HG02970 (cell line): ENCODE measurements at regions not wholly inside any gene's neighbourhood (a gene's known extent, or its start where the extent isn't known, plus 50 kb on each side); places are given as distances from the start of the nearest gene placed in this dataset.
A peak's percentile ranks its signal among the peaks of the same experiment; 100 is the strongest.
"Not testable (repeated sequence)": the region's sequence is repeated elsewhere in the genome, so short reads cannot be mapped to it uniquely, and the experiment has no call there.

Experiments
- ATAC-seq: cut with Tn5 transposase; IDR thresholded peaks from one replicate; pipeline ENCODE4 v1.9.1; 2021; ENCODE audit warnings: mild to moderate bottlenecking, moderate library complexity, moderate number of reproducible peaks; ENCODE audit not compliant: unreplicated experiment, low FRiP score

DNA sequence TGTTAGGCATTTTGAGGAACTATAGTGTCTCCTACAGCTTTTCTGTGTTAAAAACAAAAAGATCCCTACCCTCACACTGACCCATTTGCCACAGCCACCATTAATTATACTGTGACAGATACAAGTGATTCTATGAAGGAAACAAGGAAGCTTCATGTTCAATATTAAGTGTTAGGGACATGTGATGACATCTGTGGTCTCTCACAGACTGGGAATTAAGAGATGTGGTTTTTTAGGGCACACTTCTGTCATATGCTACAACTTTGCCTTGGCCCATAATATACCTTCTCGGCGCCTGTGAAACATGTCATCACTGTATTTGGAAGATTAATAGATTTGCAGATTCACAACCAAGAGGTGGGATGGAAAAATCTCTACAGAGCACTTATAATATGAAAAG is 102.9 kb upstream of the TCF21 start:
- ATAC-seq: no peak

DNA sequence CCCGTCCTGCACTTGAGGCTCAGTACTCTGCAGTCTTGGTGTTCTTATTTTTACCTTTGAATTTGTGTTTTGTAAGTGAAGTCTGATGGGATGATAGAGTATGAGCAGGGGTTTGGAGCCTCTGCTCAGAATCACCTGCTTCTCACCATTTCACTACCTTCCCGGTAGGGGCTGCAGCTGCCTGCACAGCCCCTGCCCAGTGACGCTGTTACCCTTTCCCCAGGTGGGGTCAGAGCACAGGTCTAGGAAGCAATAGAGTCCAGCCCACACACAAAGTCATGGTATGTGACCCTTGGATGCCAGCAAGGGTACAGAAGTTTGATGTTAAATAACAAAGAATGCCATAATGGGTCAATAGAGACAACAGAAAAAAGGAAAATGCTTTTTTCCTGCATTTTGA is 101.8 kb upstream of the TCF21 start:
- ATAC-seq: no peak

DNA sequence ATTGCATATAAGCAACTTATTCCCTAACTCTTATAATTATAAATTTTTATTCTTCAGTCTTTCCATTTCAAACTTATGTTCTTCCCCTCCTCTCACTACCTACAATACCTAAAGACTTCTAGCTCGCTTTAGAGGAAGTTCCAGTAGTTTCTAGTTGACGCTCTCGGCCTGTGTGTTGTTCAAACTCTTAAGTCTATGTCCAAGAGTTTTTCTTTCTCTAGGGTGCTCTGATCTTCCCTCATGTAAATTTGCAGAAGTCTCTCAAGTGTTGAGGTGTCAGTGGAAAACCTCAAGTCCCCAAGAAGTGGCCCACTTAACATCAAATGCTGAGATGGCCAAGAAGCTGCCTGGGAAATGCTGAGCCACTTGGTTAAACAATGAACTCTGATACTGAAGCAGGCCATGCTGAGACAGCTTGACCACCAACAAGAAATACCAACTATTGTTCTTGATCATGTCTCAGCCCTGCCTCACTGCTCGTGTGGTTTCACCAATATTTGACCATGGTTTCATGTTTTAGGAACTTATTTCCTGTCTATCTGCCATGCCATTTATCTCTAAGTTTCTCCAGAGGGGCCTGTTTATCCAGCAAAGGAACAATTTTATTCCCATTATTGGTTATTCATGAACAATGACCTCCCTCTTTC is 100.9 kb upstream of the TCF21 start:
- no peak for ATAC-seq

DNA sequence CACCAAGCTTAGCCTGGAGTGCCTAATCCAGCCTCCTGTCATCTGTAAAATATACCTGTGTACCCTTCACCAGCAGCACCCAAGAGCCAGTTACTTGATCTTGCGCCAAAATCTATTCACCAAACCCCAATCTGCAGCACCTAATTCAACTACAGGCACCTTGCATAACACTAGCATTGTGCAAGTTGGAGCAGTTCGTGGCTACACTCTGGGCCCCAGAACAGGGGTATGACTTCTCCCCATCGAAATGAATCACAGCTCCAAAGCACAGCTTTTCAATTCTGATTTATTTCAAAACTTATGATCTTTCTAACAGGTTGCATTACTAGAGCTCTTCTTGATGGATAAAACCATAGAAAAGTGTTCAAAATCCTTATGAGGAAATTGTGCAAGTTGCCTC is 100.4 kb upstream of the TCF21 start:
- ATAC-seq: no peak

DNA sequence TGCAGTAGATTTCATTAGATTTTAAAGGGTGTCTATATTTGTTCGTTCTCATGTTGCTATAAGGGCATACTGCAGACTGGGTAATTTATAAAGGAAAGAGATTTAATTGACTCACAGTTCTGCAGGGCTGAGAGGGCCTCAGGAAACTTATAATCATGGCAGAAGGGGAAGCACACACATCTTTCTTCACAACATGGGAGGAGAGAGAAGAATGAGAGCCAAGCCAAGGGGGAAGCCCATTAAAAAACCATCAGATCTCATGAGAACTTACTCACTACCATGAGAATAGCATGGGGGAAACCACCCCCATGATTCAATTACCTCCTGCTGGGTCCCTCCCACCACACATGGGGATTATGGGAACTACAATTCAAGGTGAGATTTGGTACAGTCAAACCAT is 99.5 kb upstream of the TCF21 start:
- ATAC-seq: not testable (repeated sequence)

DNA sequence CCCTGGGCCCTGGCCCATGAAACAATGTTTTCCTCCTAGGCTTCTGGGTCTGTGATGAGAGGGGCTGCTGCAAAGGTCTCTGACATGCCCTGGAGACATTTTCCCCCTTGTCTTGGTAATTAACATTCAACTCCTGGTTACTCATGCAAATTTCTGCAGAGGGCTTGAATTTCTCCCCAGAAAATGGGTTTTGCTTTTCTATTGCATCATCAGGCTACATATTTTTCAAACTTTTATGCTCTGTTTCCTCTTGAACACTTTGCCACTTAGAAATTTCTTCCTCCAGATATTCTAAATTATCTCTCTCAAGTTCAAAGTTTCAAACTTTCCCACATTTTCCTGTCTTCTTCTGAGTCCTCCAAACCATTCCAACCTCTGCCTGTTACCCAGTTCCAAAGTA is 98.2 kb upstream of the TCF21 start:
- ATAC-seq: not testable (repeated sequence)

DNA sequence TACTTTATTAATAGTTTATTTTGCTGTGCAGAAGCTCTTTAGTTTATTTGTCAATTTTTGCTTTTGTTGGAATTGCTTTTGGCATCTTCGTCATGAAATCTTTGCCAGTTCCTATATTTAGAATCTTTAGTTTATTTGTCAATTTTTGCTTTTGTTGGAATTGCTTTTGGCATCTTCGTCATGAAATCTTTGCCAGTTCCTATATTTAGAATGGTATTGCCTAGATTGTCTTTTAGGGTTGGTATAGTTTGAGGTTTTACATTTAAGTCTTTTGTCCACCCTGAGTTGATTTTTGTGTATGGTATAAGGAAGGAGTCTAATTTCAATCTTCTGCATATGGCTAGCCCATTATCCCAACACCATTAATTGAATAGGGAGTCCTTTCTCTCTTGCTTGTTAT is 93.9 kb upstream of the TCF21 start:
- ATAC-seq: not testable (repeated sequence)

DNA sequence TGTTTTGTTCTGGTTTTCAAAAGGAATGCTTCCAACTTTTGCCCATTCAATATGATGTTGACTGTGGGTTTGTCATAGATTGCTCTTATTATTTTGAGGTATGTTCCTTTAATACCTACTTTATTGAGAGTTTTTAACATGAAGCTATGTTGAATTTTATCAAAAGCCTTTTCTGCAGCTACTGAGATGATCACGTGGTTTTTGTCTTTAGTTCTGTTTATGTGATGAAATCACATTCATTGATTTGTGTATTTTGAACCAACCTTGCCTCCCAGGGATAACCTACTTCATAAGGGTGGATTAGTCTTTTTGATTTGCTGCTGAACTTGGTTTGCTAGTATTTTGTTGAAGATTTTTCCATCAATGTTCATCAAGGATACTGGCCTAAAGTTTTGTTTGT is 92.7 kb upstream of the TCF21 start:
- no peak for ATAC-seq

DNA sequence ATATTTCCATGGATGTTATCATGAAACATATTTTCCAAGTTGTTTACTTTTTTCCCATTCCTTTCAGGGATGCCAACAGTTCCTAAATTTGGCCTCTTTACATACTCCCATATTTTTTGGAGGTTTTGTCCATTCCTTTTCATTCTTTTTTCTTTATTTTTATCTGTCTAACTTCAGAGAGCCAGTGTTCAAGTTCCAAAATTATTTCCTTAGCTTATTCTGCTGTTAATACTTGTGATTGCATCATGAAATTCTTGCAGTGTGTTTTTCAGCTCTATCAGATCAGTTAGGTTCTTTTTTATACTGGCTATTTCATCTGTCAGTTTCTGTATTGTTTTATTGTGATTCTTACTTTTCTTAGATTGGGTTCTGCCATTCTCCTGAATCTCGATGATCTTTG is 89.9 kb upstream of the TCF21 start:
- no peak for ATAC-seq

DNA sequence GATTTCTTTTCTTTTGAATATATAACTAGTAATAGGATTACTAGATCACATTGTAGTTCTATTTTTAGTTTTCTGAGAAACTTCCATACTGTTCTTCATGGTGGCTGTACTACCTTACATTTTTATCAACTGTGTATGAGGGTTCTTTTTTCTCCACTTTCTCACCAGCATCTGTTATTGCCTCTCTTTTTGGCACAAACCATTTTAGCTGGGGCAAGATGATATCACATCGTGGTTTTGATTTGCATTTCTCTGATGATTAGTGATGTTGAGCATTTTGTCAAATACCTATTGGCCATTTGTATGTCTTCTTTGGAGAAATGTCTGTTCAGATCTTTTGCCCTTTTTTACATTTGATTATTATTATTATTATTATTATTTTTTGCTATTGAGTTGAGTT is 86.1 kb upstream of the TCF21 start:
- ATAC-seq: no peak

DNA sequence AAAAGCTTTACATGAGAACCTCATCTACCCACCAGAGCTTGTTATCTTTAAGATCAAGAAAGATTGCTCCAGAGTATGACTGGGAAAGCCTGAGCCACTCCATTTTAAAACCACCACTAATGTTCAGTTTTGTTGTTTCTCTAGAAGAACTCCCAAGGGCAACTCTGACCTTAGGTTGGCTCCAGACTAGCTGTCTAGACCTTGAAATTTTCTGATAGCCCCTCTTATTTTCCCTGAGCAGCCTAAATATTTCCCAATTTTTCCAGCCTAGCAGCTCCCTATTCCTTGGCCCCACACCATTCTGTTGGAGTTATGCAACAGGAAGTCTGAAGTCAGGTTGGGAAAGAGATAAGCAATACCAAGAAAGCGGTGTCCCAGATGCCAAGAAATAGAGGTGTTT is 84.6 kb upstream of the TCF21 start:
- no peak for ATAC-seq

DNA sequence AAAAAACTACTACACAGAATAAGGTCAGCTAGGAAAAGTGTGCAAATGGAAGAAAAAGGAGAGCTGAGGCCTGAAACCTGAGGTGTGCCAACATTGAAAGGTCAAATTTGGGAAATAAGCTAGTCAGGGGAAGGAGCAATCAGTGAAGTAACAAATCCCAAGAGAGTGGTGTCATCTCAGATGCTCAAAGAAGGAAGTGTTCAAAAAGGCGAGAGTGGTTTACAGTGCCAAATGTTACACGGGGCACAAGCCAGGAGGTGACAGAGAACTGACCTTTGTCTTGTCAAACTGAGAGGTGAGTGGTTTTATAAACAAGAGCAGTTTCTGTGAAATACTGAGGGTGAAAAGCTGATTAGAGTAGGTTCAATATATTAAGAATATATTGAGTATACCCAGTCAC is 83.0 kb upstream of the TCF21 start:
- no peak for ATAC-seq

DNA sequence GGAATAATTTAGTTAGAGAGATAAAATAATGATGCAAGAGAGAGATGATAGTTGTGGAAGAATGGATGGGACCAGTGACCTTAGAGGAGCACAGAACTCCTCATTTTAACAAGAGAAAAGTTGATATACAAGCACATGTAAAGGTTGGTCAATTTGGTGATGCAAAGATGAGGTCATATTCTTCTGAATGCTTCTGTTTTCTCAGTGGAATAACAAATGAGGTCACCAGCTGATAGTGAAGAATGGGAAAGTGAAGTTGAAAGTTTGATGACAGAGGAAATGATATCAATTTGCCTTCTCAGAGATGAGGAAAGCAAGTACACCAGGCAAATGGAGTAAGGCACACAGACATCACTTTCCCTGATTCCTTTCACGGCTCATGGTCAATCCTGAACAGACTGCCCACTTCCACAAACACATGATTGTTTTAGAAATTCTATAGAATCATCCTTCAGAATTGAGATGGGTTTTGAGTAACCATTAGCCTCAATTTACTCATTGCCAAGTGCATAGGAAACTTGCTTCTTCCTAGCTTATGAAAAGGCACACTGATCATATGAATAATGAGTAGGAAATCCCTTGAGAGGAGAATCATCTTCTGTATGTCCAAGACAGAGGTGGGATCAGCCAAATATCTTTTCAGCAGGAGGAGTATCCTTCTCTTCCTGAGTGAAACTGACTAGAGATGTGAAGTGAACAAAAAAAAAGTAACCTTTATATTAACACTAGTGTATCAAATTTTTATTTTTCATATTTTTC is 82.4 kb upstream of the TCF21 start:
- no peak for ATAC-seq

DNA sequence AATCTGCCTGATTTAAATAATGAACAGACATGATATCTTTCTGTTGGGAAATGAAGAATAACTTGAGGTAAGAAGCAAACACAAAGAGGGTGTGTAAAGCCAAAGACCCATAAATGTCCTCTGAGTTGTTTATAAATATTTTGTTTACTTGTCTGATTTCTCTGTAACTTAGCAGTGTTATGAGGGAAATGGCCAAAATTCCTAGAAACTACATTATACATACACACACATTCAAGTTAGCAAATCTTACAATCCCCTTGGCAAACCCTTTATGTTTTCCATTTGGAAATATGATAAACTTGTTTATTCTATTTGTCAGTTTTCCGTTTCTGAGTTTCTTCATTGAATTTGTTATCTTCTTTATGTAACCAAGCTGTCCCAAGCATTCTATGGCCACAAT is 81.4 kb upstream of the TCF21 start:
- no peak for ATAC-seq

DNA sequence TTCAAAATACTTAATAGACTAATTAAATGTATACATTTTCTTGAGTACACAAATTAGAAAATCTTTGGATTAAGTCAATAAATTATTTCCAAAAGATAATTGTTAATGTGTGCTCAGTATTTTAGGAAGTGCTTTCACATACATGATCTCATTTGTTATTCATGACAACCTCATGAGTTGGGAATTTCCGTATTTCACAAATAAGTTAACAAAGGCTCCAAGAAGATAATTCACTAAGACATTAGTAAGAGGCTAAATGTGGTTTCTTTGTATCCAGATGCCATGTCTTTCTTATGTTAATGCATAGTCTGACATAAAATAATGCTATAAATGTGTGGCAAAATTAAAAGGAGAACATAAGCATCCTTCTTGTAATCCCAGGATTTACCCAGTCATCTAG is 79.5 kb upstream of the TCF21 start:
- ATAC-seq: no peak

DNA sequence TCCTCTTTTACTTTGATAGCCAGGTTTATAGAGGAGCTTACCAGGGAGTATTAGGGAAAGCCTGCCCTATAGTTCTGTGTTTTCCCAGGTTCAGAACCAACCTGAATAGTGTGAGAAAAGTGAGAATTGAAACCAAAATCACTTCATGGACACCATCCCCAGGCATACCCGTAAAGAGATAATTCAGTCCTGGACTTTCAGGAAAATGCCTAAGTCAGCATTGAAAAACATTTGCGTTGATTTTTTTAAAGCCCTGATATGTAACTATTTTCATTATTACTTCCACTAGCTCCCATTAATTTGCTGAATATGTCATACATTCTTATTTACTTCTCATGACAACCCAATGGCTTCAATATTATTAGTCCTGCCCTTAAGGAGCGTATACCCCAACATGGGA is 77.4 kb upstream of the TCF21 start:
- ATAC-seq: no peak

DNA sequence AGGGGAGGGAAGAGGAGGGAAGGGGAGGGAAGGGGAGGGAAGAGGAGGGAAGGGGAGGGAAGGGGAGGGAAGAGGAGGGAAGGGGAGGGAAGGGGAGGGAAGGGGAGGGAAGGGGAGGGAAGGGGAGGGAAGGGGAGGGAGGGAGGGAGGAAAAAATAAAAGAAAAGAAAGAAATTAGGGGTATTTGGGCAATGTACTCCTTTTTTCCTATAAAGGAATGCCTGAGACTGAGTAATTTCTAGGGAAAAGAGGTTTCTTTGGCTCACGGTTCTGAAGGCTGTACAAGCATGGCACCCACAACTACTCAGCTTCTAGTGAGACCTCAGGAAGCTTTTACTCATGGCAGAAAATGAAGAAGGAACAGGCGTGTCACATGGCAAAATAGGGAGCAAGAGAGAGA is 76.5 kb upstream of the TCF21 start:
- not testable (repeated sequence) for ATAC-seq

DNA sequence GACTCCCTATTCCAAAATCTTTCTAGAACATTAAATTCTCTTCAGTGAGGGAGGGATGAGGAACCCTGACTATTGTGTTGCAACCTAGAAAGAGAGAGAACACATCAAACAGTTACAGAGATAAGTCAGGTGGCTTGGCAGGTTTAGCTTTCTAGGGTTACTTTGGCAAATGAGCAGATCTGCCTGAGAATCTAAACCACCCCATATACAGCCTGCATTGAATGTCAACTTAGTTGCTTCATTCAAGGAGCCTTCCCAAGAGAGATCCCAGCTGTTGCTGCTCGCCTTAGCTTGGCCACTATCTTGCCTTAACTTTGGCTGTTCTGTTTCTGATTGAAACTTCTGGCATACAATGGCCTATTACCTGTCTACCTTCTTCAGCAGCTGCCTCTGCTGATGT is 74.7 kb upstream of the TCF21 start:
- no peak for ATAC-seq

DNA sequence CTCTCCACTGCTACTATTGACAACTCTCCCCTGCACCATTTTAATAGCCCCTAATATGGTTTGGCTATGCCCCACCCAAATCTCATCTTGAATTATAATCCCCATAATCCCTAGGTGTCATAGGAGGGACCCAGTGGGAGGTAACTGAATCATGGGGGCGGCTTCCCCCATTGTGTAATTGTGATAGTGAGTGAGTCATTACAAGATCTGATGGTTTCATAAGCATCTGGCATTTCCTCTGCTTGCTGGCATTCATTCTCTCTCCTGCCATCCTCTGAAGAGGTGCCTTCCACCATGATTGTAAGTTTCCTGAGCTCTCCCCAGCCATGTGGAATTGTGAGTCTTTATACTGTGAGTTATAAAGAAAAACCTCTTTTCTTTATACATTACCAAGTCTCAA is 74.1 kb upstream of the TCF21 start:
- ATAC-seq: no peak

DNA sequence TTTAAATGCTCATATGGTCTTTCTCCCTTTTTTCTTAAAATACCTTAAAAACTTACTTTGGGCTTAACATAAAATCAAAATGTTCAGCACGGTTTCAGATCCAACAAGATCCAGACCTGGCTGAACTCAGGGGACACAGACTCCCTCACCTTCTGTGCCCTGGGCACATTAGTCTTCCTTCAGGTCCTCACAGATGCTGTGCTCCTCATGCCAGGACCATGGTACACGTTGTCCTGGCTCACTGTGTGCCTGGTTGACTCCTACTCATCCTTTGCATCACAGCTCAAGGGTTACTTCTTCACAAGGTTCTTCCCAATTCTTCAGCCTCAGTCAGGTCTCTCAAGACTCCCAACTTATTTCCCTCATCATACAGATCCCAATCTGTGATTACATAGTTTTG is 73.6 kb upstream of the TCF21 start:
- ATAC-seq: no peak

DNA sequence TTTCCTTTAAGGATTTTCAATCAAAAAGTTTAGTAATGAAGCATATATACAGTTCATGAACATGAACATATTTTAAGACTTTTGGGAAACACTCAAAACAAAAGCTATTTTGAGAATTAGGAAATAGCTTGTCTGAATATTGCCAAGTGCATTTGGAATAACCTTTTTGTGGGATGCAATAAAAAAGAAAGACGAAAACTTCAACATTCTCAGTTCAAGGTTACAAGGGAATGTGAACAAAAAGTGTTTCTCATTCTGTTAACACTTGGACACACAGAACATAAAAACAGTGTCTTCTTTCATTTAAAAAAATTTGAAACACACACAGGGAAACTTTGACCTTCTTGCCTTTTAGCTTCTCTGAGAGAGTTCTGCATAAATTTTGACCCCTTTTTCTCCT is 72.7 kb upstream of the TCF21 start:
- no peak for ATAC-seq

DNA sequence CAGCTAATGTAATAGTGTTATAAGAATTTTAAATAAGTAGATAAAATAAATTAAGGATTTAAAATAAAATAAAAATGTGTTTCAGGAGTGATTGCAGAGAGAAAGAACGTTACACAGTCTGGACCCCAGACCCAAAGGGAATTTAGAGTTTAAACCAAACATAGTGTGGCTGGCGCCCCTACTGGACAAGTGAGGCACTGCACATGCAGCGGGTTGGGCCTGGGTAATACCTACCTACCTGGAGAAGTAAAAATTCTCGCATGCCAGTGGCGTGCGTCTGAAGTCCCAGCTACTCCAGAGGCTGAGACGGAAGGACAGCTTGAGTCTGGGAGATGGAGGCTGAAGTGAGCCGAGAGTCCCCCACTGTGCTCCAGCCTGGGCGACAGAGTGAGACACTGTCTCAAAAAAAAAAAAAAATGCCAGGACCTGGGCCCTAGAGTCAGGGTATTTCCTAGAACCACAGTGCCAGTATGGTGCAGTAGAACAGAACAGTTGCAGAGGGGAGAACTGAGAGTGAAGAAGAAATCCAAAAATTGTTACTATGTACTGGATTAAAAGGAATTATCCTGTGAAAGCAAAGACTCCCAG is 71.4 kb upstream of the TCF21 start:
- ATAC-seq: peak; percentile 57
